ENCODE measurements at regions not wholly inside any gene's neighbourhood (a gene's known extent, or its start where the extent isn't known, plus 50 kb on each side); places are given as distances from the start of the nearest gene placed in this dataset.

GRCh38 chr4:45957353-45957752 is 166.5 kb downstream of the GABRG1 start:
- no peak for FAIRE-seq
- no peak for TF ChIP-seq POLR2A (IDR thresholded peaks at IDR 0.05; ENCODE audit: low read depth, low read length)
- TF ChIP-seq CTCF (IDR thresholded peaks at IDR 0.05; ENCODE audit: extremely low read depth in 1 of 2, insufficient read depth in 1 of 2, low read depth in 1 of 2, low read length in 2 of 2): no peak
- TF ChIP-seq JUN (IDR thresholded peaks at IDR 0.05; ENCODE audit: borderline replicate concordance, insufficient read depth, insufficient read length, low read depth): no peak
- TF ChIP-seq FOS (IDR thresholded peaks at IDR 0.05; ENCODE audit: borderline replicate concordance, insufficient read depth, low read length): no peak
- no peak for TF ChIP-seq EZH2 (IDR thresholded peaks at IDR 0.05; ENCODE audit: borderline replicate concordance, low read depth, low read length, severe bottlenecking)
- no peak for TF ChIP-seq POLR2AphosphoS5 (IDR thresholded peaks at IDR 0.05; ENCODE audit: insufficient read depth, low read depth, low read length)
- TF ChIP-seq GATA2 (IDR thresholded peaks at IDR 0.05; ENCODE audit: insufficient read depth, insufficient read length, low read depth, low read length): no peak
- TF ChIP-seq MAX (IDR thresholded peaks at IDR 0.05; ENCODE audit: insufficient read depth, insufficient read length): no peak
- no peak for TF ChIP-seq MYC (IDR thresholded peaks at IDR 0.05; ENCODE audit: low read depth, low read length)
- Histone ChIP-seq H2AFZ (ENCODE audit: low read depth, low read length) (no peak overlapping the region), H3K27me3 (ENCODE audit: control insufficient read depth in 2 of 2, insufficient read depth in 2 of 2, low read length in 2 of 2) (no peaks in the 10 kb centered on the region), H3K9me1 (replicated peaks; ENCODE audit: control insufficient read depth, extremely low read depth, insufficient read depth, low read length) (no peaks in the 10 kb centered on the region), H3K4me3 (replicated peaks in 1 of 3; ENCODE audit: insufficient read depth in 1 of 3, low read depth in 1 of 3, low read length in 3 of 3) (no peak overlapping the region), H4K20me1 (replicated peaks; ENCODE audit: control insufficient read depth, extremely low read depth, insufficient read depth, low read length) (no peaks in the 10 kb centered on the region), H3K27ac (ENCODE audit: insufficient read depth, low read depth, low read length) (no peak overlapping the region), H3K4me1 (ENCODE audit: control insufficient read depth, extremely low read depth, insufficient read depth, low read length) (no peaks in the 10 kb centered on the region), H3K9ac (replicated peaks; ENCODE audit: extremely low read depth, insufficient read depth, low read length) (no peak overlapping the region), H3K36me3 (ENCODE audit: control insufficient read depth in 2 of 2, extremely low read depth in 1 of 2, insufficient read depth in 2 of 2, low read length in 2 of 2) (no peaks in the 10 kb centered on the region), H3K4me2 (ENCODE audit: insufficient read depth, low read length) (no peak overlapping the region), H3K79me2 (ENCODE audit: control insufficient read depth, insufficient read depth, low read length) (no peaks in the 10 kb centered on the region), H3K9me3 (replicated peaks; ENCODE audit: control insufficient read depth, insufficient read depth, low read length) (peaks cover 5% of the 10 kb centered on the region)
- dilution Hi-C loops (cut with MboI; ENCODE audit: extremely low pct_ligation_motif_present, low sequenced_read_pairs): no loop called here
- intact Hi-C loops (cut with micrococcal nuclease): no loop called here
- BruUV-seq (replicated peaks): no TSS peak
- ChIA-PET CTCF (no interaction called here), POLR2A (no interaction called here)
- DNase-seq (ENCODE audit: low read depth, low spot score): no peak

All from endothelial cell of umbilical vein (primary cell).